Calu3 (cell line): ENCODE measurements at regions not wholly inside any gene's neighbourhood (a gene's known extent, or its start where the extent isn't known, plus 50 kb on each side); places are given as distances from the start of the nearest gene placed in this dataset.

ENCODE experiments used
- BruUV-seq: library from RNA; stranded (reverse); fragments of 400-500 nt; replicated peaks from 2 replicates; lab custom pipeline; 2021; lab: Mats Ljungman, UMichigan
- CTCF ChIA-PET: fragments of 300-600 bp; sonication (Branson Sonifier 250); formaldehyde crosslinking; loops from one replicate; lab custom pipeline; 2022; ENCODE audit warnings: antibody characterized with exemption; lab: Charles Lee
- DNase-seq: peaks from one replicate; pipeline ENCODE4 v3.0.0; 2022
- H3K27ac Mint-ChIP-seq: one replicate; pipeline ENCODE4 v1.8.0; 2022; ENCODE audit warnings: mixed read lengths; ENCODE audit not compliant: unreplicated experiment
- H3K27me3 Mint-ChIP-seq: one replicate; pipeline ENCODE4 v1.8.0; 2022; ENCODE audit warnings: mixed read lengths; ENCODE audit not compliant: unreplicated experiment
- H3K36me3 Mint-ChIP-seq: one replicate; pipeline ENCODE4 v1.8.0; 2022; ENCODE audit warnings: mild to moderate bottlenecking, moderate library complexity, mixed read lengths; ENCODE audit not compliant: insufficient read depth, unreplicated experiment
- H3K4me1 Mint-ChIP-seq: one replicate; pipeline ENCODE4 v1.8.0; 2022; ENCODE audit warnings: mild to moderate bottlenecking, low read depth, mixed read lengths; ENCODE audit not compliant: unreplicated experiment
- H3K4me3 Mint-ChIP-seq: one replicate; pipeline ENCODE4 v1.8.0; 2022; ENCODE audit warnings: mild to moderate bottlenecking, low read depth, moderate library complexity, mixed read lengths; ENCODE audit not compliant: unreplicated experiment
- H3K9me3 Mint-ChIP-seq: one replicate; pipeline ENCODE4 v1.8.0; 2022; ENCODE audit warnings: low read depth, mixed read lengths; ENCODE audit not compliant: unreplicated experiment
- CTCF ChIP-seq: fragments of 200-600 bp; IDR thresholded peaks from one replicate; pipeline ENCODE4 v1.8.0; 2022; ENCODE audit warnings: antibody characterized with exemption; ENCODE audit not compliant: unreplicated experiment
- intact Hi-C: fragments of 100-400 bp; cut with micrococcal nuclease; formaldehyde crosslinking; loops from one replicate; pipeline ENCODE4 v1.10.0; 2022; ENCODE audit not compliant: unreplicated experiment

DNA sequence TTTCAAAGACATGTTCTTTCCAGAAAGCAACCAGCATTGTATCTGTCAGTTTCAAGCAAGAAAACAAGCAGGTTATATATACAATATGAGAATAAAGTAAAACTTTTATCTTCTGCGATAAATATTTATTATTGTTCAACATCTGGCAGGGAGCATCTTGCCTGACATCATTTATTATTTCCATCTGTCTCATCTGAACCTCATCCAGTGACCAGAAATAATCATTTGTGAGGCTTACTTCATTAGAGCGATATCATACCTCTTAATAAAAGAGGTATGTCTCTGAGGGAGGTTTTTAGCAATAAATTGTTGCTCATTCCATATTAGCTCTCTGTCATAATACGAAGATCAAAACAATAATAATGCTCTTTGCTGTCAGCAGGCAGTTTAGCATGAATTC is 226.1 kb downstream of the CDC14C start:
- Mint-ChIP-seq H3K9me3 (peaks cover 5% of the 10 kb centered on the region), H3K27ac (no peak overlapping the region), H3K27me3 (no peaks in the 10 kb centered on the region), H3K4me3 (no peak overlapping the region), H3K36me3 (no peaks in the 10 kb centered on the region), H3K4me1 (no peaks in the 10 kb centered on the region)
- CTCF ChIA-PET = no interaction called here
- intact Hi-C loops = no loop called here
- TF ChIP-seq CTCF = no peak
- BruUV-seq = no TSS peak
- no peak for DNase-seq

DNA sequence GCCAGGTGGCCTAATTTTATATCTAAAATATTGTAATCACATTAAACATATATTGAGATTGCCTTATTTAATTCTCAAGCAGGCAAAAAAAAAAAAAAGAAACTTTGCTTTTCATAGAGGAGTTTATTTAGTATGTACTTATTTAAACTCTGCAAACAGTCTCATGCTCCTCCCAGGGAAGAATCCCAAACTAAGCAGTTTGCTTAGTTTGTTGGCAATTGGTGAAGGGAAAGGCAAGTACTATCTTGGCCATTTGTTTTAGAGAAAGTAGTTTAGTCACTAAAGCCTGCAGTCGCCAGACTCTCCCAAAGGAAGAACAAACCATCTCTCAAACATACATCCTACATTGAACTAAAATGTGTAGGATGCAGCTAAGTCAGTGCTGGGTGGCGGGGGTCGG is 226.8 kb downstream of the CDC14C start:
- no TSS peak for BruUV-seq
- no peak overlapping the region for H3K27ac Mint-ChIP-seq
- no peaks in the 10 kb centered on the region for H3K4me1 Mint-ChIP-seq
- TF ChIP-seq CTCF = no peak
- CTCF ChIA-PET = no interaction called here
- H3K4me3 Mint-ChIP-seq = no peak overlapping the region
- DNase-seq = no peak
- H3K9me3 Mint-ChIP-seq = peaks cover 5% of the 10 kb centered on the region
- no peaks in the 10 kb centered on the region for H3K36me3 Mint-ChIP-seq
- intact Hi-C loops = no loop called here
- H3K27me3 Mint-ChIP-seq = no peaks in the 10 kb centered on the region

DNA sequence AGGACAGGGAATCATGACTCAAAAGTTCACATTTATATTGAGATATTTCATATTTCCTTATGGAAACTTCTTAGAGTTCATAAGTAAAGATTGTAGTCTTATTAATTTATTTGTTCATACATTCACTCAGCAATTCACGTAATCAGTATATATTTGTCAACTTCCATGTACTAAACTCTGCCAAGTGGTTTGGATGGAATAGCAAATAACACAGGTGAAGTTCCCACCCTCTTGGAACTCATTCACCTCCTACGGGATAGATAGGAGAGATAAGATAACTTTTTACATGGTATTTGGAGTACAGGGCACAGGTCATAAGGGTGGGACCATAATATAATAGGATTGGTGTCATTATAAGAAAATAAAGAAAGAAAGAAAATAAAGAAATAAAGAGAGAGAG is 234.0 kb downstream of the CDC14C start:
- TF ChIP-seq CTCF = no peak
- H3K9me3 Mint-ChIP-seq = peaks cover 8% of the 10 kb centered on the region
- BruUV-seq = no TSS peak
- H3K36me3 Mint-ChIP-seq = no peaks in the 10 kb centered on the region
- no peaks in the 10 kb centered on the region for H3K27me3 Mint-ChIP-seq
- CTCF ChIA-PET = no interaction called here
- no peak for DNase-seq
- intact Hi-C loops = no loop called here
- no peaks in the 10 kb centered on the region for H3K4me1 Mint-ChIP-seq
- H3K4me3 Mint-ChIP-seq = no peak overlapping the region
- no peak overlapping the region for H3K27ac Mint-ChIP-seq

- no TSS peak for BruUV-seq
- H3K27ac Mint-ChIP-seq = no peak overlapping the region
- H3K27me3 Mint-ChIP-seq = no peaks in the 10 kb centered on the region
- no peaks in the 10 kb centered on the region for H3K36me3 Mint-ChIP-seq
- H3K4me1 Mint-ChIP-seq = no peaks in the 10 kb centered on the region
- H3K4me3 Mint-ChIP-seq = no peak overlapping the region
- no peak for TF ChIP-seq CTCF
- no peak for DNase-seq
- intact Hi-C loops = no loop called here
- CTCF ChIA-PET = no interaction called here
- peaks cover 6% of the 10 kb centered on the region for H3K9me3 Mint-ChIP-seq
Measured at GRCh38 chr7:49159536-49159935, 235.2 kb downstream of the CDC14C start.
